HG03439 (cell line): ENCODE measurements at regions not wholly inside any gene's neighbourhood (a gene's known extent, or its start where the extent isn't known, plus 50 kb on each side); places are given as distances from the start of the nearest gene placed in this dataset.

Source experiments
- ATAC-seq: cut with Tn5 transposase; IDR thresholded peaks from one replicate; pipeline ENCODE4 v1.9.1; 2021; ENCODE audit warnings: mild to moderate bottlenecking, moderate library complexity; ENCODE audit not compliant: unreplicated experiment

GRCh38 chr2:59655809-59656208, 897.6 kb downstream of the BCL11A start:
- ATAC-seq: no peak

DNA sequence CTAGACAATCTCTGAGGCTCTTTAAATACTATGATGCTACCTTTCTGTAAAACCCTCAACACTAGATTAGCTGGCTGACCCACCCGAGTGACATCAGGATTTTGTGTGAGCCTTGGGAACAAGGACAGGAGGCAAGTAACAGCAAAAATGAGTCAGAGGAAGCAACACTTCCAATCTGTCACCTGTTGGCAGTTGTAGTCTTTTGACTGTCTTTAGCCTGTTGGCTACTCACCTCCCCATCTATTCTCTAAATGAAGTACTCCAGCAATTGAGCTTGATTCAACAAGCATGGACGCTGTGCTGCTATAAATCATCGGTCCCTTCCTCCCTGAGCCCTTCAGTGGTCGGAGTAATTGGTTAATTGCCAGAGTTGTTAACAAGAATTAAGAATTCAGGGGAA, 898.7 kb downstream of the BCL11A start:
- no peak for ATAC-seq

DNA sequence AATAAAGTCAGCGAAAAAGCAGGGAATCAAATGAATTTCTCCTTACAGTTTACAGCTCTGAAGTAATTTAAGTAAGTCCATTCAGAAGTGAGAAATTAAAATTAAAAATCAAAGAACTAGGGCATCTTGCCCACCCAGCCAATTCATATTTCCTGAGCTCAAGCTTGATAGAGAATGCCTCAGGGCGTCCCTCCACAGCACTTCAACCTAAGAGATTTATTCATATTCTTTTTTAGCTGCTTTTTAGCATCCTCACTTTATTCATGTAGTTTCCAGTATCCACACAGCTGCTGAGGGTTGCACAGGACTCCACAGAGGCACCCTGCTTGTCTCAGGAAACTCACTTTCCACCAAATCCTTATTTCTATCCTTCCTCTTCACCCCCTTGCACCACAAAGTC, 900.3 kb downstream of the BCL11A start:
- ATAC-seq: no peak

- no peak for ATAC-seq
These were observed 922.7 kb downstream of the BCL11A start for GRCh38 chr2:59630789-59631188.

- ATAC-seq: no peak
These were observed 925.9 kb downstream of the BCL11A start for GRCh38 chr2:59627599-59627998.

DNA sequence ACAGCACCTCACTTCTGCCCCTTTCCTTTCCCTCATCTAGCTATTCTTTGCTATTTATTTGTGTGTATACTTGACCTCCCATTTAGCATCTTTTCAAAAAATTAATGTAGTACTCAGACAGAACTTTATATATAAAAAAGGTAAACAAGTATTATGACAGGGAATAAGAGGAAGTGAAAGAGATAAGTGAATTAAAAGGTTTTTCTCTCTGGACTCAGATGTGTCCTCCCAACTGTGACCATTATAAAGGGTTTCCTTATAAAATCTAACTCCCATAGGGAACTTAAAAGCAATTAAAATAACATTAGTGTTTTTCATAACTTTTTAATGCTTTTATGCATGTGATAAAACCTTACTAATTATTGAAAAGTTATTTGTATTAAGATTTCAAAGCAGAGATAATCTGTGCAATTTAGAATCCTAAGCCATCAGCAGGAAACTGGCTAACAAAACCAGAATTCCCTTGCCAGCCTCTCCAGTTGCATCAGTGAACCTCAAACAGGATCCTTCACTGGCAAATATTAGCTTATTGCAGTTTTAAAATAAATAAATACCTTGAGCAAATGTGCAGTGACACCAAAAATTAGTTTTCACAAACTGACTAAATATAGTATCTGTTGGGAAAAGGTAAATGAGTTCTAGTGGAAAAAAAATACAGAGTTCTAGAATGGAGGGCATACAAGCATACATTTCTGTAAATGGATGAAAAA, 930.7 kb downstream of the BCL11A start:
- ATAC-seq: no peak

DNA sequence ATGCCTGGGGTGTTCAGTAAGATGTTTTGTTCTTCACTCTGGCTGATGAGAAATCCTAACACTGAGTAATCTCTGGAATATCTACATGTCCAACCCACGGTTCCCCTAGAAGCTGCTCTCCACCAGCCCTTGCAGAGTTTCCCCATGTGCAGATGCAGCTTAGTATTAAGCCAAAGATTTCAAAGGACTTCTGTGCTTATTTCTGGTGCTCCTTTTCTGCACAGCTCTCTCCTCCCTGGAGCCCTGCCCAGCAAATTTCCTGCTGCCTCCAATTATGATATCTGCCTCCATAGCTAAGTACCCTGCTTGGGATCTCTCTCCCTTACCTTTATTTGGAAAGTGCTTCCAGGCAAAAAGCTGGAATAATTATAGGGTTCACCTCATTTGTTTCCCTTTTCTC, 949.3 kb downstream of the BCL11A start:
- no peak for ATAC-seq

GRCh38 chr2:59594671-59595222, 958.7 kb downstream of the BCL11A start:
- no peak for ATAC-seq

- ATAC-seq: no peak
These were observed 962.7 kb downstream of the BCL11A start for GRCh38 chr2:59590798-59591197.

DNA sequence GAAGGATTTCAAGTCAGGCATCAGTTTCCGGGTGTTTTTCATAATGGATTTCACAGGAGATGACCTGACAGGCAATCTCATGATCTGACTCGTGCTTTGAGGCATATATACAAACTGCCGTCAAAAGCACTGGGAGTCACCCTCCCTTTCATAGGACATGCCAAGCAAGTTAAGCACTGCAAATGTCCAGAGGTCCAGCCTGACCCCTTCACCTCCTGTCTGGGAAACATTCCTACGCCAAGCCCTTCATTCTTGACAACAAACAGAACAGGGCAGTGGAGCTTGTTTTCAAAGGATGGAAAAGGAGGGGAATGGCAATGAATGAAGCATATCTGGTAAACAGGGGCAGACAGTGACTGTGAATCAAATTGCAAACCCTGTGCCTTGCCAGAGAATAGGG, 963.6 kb downstream of the BCL11A start:
- no peak for ATAC-seq

- ATAC-seq: no peak
These were observed 965.2 kb downstream of the BCL11A start for GRCh38 chr2:59588286-59588685.

DNA sequence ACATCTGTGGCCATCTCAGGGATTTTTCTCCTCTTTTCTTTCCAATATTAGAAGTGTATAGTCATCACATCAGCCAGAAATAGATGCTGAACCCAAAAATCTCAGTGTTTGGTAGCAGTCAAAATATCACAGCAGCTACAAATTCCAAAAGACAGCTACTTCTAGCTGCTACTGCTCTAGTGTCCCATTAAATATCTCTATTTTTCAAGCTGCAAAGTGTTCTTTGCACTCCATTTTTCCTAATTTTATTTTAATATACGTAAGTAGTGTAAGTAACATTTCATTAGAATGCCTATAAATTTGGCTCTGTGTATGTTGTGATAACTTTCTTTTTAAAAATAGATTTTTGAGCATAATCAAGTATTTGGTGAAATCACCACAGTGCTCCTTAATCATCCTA, 967.3 kb downstream of the BCL11A start:
- no peak for ATAC-seq

DNA sequence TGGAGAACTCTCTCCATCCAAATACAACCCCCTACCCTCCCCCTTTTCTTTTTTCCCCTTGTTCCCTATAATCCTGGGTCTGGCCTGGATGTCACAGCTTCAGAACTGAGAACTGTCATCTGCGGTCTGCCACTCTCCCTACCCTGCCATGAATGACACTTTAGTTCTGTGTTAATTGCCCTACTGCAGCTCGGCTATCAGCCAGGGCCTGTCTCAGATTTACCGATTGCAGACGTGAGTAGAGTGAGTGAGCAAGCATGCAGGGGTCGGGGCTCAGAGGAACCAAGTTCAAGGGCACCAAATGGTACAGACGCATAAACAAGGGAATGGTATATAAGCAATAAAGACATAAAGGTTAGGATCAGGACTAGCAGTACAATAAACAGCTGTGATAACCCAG, 967.8 kb downstream of the BCL11A start:
- ATAC-seq: no peak

- ATAC-seq: no peak
These were observed 968.5 kb downstream of the BCL11A start for GRCh38 chr2:59584958-59585357.

DNA sequence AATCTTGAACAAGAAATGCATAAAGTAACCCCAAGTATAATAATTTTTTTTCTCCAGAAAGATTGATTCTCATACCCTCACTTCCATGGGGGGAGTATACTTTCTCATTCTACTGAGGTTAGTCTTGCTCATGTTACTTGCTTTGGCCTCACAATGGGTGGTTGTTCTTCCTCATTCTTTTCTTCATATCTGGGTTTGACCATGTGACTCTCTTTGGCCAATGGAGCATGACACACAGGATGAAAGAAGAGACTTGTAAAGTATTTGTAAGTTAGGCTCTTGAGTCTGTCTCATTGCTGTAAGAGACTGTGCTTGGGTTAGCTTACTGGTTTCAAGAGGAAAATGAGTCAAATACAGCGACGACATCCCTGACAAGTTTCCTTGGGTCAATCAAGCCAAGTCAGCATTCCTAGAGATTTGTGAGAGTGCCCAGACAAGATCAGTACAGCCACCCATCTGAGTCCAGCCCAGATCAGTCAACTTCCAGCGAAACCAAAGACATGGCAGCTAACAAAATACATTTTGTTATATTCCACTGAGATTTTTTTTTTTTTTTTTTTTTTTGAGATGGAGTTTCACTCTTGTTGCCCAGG, 970.2 kb downstream of the BCL11A start:
- ATAC-seq: no peak

DNA sequence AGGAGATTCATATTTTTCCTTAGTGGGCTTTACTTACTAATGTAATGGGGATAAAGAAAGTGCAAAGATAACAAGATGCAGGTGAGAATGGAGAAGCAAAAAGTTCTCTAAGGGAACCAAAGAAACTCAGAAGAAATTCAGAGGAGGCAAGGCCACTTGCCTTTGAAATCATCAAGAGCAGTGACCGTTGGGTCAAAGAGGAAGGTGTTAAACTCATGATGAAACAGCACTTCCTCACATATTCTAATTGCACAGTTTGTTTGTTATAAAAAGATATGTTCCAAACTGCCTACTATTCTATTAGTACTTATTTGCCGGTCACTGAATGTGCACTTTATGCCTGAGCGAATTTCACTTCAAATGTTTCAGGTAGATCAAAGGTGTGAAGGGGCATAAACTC, 975.1 kb downstream of the BCL11A start:
- no peak for ATAC-seq

DNA sequence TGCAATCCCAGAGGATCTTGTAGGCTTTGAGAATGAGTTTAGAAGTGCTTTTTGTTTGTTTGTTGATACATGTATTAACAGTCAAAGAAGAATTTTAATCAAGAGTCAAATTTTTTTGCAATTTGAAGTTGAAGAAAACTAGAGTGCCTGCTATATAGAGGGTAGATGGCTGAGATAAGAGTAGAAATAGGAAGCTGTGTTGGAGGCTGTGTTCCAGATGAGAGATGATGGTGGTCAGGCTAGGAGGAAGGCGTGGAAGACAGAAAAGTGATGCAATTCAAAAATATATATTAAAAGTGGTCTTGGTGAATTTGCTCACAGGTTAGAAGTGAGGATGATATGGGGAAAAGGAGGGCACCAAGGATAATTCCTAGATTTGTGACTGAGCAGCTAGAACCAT, 978.3 kb downstream of the BCL11A start:
- no peak for ATAC-seq

DNA sequence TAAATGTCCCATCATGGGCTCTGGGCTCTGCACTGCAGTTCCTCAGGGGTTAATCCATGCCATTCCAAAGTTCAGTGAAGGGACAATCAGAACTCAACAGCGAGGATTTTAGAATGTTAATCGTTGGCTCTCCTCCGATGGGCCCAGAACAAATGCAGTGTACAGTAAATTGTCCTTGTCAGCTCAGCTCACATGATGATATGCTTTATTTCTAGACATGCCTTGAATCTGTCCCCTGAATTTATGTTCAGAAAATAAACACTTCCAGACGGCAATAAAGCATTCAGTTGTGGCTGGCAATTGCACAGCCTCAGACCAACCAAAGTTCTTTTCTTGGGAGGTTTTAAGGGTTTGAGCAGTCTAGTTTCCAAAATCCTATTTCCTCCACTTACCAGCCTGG, 981.2 kb downstream of the BCL11A start:
- no peak for ATAC-seq

- ATAC-seq: no peak
These were observed 982.6 kb downstream of the BCL11A start for GRCh38 chr2:59570818-59571217.

GRCh38 chr2:59569124-59569523, 984.3 kb downstream of the BCL11A start:
- no peak for ATAC-seq

DNA sequence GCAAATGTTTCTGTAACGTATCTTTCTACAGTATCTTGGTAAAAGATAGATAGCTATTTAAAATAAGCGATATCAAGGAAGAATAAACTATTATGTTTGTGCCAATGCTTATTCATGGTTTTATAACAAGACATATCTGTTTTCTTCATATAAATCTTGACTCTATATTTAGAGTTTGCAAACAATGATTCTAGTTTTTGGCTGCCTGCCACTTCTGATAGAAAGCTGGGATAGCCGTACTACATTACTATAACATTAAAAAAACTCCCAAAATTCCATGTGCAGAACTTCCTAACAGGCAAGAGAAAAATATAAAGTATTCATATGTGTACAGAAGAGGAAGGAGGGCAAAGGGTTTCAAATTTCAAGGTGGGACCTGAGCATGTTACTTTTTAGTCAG, 985.0 kb downstream of the BCL11A start:
- ATAC-seq: no peak

DNA sequence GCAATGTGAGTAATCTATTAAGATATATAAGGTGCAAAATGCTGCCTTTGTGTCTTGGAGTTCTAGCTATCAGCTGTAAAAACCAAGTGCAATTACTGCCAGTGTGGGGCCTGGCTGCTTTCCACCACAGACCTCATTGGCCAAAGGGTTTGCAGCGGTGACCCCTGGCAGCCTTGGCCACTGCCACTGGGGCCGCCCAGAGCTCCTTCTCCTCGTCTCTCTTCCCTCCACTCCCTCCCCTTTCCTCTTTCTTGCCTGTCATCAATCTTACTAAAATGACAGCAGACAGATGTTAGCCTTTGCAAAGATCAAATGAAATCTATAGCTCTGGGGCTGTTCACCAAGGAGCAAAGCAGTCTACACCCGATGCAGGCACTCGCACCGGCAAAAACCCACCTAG, 986.3 kb downstream of the BCL11A start:
- ATAC-seq: no peak

DNA sequence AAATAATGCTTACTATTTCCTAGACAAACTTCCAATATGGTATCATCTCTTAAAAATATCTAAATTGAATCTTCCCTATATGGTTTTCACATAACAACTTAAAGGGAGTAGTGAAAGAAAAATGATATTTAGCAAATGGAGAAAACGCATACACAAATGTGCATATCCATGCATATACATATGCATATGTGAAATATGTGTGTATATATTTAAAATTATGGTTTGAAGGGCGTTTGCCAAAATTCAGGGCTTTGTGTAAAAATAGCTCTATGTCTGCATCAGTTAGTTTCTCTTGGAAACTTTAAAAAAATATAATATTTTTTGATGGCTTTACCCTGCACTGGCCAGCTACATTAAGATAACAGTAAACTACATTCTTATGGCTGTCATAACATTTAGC, 986.7 kb downstream of the BCL11A start:
- ATAC-seq: no peak
